Stimulated activated CD8-positive, alpha-beta memory T cell treated with anti-CD3 and anti-CD28 coated beads, Interleukin-7, amount 100 ng/mL, for 4 hours (primary cell): ENCODE measurements at regions not wholly inside any gene's neighbourhood (a gene's known extent, or its start where the extent isn't known, plus 50 kb on each side); places are given as distances from the start of the nearest gene placed in this dataset.
"Not testable (repeated sequence)": the region's sequence is repeated elsewhere in the genome, so short reads cannot be mapped to it uniquely, and the experiment has no call there.

ENCODE experiments used
- DNase-seq, 2 donors: peaks; one replicate each; pipeline ENCODE4 v3.0.0-alpha.2; 2020; ENCODE audit warnings: low read depth in 2 of 2

DNA sequence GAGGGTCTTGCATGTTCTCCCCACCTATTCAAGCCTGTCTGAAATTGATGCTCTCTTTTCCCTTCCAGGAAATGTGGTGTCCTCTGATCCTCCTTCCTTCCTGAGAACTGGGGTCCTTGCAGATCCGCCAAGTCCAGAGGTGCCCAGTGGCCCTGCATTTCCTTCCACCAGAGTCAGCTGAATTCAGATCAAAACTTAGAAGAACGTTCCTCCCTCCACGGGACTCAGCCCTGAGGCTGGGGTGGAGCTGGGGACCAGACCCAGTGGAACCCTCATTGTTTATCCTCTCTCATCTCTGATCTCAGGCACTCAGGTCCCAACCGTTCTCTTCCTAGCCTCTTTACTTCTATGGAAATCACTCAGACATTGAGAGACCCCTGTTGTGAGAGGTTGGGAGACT lies 477.3 kb downstream of the TSHZ3 start:
- DNase-seq: no peak

DNA sequence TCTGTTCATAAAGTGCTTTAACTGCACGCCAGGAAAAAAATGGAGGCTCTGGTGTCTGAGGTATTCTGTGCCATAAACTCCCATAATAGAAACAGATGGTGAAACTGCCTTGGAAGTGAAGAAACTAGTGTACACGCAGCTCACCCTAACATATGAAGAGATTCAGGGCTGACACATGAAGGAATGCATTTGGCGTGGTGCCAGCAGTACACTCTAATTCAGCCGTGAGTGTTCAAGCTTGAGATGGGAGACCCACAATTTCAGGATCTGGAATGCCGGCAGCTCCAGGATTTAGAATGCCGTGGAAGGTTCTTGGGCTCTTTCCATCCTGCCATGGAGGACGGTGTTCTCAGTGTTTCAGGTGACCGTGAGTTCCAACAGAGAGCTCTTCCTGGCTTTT lies 478.4 kb downstream of the TSHZ3 start:
- DNase-seq: no peak

DNA sequence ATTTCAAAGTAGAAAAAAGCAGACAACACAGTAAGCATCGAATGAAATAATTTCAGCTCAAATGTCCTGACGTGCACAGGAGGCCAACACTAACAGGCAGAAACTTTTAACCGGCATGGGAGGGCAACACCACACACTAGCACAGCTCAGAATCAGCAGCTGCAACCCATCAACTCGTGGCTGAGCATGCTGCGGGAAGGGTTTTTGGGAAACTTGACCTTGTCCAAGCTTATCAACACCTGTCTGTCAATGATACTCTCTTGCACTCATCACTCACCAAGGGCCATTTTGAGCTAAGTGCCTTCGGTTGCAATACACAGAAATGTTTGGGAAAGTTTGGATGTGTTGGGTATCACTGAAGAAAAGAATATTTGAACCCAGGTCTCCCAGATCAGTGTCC lies 483.7 kb downstream of the TSHZ3 start:
- DNase-seq: no peak

DNA sequence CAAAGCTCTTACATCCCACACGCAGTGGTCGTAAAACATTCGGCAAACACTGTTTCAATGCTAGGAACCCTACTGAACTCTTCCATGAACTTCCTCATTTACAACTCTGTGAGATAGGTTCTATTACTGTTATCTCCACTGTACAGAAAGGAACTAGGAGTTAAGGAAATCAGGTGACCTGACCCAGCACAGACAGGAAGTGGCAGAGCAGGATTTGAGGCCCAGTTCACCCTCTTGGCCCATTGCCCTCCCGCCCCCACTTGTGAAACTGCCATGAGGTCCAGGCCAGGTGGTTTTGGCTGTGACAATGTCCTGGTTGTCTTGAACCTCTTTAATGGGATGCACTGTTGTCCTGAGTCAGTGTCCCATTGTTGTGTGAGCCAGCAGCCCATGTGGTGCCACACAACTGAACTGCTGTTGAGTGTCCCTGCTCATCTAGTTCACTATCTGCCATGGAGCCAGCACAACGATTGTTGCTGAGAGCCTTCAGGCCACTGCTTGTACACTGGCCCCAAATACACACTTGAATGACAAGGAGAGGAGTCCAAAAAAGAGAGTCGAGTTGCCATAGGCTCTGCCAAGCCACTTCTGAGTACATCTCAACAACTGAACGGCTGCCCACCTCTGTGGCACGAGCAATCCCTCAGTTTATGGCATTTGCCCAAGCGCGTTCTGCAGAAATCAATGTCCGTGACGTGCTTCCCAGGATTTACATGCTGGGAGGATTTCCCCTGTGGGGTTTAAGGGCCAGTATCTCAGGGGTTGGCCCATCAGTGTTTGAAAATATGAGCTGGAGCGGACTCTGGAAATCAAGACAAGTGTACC lies 484.6 kb downstream of the TSHZ3 start:
- DNase-seq: no peak

DNA sequence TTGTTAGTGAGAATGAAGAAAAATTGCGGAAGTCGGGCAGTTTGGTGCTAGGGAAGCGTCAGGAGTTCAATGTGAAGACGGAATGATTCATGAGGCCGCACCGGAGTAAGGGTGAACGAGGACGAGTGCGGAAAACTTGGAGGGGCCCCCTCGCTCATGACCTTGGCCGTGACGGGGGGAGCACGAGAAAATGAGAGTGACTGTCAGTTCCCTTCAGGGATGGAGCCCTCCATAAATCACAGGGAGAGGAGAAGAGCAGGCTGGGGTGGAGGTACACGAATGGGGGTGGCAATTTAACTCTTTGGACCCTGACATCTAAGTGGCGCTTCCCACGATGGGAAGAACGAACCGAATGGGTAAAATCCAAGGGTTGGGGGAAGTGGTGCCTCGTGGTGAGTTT lies 486.4 kb downstream of the TSHZ3 start:
- no peak for DNase-seq

DNA sequence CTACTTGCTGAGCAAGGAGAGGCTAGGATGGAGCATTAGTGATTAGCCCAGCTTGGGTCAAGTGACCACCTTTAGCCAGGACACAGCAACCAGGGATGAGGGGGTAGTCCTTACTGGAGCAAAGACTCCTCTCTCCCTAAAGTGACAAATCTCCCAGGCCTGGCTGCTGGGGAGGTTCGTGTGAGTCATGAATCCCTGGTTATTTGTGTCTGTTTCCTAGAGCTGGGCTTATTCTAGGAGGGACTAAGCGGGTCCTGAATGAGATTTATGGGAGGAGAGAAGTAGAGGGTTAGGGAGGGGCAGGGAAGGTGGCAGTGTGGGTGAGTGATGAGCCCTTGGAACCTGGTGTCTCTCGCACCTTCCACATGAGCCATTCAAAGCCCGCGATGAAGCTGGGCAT lies 487.3 kb downstream of the TSHZ3 start:
- no peak for DNase-seq

DNA sequence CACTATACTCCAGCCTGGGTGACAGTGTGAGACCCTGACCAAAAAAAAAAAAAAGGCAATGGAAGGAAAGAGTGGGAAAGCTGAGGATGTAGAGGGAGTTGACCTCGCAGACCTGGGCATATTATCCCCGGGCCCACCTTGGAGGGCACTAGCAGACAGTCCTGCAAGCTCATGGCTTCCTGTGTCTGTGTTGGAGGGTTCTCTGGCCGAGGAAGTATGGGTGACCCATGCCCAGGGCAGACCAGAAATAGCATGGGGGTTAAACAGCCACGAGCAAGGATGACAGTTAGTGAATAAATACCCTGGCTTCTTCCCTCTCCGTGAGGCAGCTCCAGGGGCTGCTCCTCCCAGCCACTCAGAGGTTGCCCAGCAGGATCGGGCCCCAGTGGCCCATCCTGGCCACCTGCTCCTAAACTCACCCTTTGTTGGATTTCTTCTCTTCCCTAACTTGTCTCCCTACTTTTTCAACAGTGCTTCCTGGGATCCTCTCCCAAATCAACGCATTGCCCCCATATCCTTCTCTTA lies 485.8 kb downstream of the ZNF536 start:
- no peak for DNase-seq

DNA sequence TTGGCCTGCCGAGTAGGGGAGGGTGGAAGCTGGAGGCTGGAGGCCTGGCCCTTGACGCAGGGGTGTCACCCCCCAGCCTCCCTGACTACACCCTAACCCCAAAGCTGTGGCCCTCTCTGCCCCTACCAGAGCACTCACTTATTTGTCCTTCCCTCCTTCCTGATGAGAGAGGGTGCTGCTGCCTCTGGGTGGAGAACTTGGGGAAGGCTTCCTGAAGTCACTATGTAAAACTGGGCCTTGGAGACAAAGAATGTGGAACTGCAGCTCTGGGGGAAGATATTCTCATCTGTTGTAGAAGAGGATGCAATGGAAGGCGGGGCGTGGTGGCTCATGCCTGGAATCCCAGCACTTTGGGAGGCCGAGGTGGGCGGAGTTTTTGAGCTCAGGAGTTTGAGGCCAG lies 485.2 kb downstream of the ZNF536 start:
- DNase-seq: no peak

DNA sequence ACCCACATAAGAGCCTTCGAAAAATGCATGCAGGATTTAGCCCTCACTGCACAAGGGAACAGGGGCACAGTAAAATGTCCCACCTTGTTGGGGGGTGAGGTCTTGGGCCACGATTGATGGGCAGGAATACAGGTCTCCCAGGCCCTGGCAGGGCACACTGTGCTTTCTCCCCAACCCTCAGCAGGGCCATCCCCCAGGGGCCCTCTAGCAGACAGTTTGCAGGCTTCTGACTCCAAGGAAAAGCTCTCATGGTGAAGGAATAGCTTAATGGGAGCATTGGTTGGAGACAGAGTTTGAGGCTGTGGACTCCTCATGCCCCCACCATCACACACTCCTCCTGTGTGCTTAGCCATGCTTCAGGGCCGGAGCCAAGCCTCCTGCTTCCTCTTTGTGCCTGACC lies 484.6 kb downstream of the ZNF536 start:
- no peak for DNase-seq

DNA sequence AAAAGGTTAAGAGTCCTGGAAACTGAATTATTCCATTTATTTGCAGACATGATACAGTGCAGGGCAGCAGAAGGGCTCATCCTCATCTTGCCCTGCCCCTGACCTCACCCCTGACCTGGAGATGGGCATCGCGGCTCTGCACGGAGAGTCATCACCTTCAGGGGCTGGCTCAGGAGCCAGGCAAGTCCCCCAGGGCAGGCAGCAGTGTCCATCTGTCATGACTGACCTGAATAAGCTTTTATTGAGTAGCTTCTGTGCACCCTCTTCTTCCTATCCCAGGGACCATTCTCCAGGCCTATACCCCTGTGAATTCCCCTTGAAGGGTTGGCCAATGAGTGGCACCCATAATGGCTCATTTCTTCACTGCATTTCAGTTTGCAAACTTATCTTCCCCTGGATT lies 484.2 kb downstream of the ZNF536 start:
- DNase-seq: no peak

DNA sequence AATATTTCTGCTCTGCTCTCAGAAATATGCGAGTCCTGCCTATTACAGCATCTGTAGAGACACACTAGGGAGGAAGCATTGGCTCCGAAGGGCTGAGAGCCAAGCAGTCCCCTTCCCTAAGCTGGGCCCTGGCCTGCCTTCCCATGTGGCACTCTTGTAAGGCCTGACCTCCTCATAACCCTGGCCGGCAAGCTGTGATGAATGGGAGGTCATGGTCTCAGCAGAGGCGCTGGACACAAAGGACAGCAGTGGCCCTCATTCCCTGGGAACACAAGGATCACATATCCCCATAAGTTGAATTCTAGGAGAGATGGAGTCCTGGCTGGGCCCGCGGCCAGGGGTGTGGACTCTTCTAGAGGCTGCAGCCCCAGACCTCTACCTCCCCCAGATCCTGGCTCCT lies 483.3 kb downstream of the ZNF536 start:
- no peak for DNase-seq

DNA sequence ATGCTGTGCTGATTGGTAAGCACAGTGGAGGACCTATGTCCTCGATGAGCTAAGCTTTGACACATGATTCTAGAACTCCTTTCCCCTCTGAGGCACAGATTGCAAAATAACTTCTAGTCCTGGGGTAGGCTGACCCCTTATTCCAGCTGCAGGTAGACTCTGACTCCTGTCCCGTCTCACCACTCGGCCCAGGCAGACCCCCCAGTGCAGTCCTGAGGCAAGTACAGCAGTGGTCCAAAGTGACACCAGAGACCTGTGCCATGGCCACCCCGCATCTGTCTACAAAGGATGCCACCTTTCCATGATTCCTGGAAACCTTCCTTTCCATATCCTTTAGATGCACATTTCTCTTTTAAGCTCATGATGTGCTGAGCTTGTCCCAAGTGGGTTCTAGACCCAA lies 482.5 kb downstream of the ZNF536 start:
- DNase-seq: no peak

DNA sequence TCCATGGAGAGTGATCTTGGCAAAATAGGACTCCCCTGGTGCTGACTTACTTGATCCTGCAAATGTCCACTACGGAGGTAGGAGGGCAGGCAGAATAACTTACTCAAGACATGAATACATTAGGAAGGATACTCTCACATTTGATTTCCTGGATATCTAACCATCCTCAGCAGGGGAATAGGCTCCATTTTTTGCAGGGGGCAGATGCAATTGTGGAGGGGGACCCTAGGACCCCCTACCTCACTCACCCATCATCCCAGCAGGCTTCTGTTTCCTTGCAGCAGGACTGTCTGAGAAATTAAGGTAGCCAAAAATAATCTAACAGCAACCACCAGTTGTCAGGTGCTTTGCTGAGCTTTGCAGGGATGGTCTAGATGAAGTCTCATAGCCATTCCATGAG lies 482.0 kb downstream of the ZNF536 start:
- DNase-seq: no peak

DNA sequence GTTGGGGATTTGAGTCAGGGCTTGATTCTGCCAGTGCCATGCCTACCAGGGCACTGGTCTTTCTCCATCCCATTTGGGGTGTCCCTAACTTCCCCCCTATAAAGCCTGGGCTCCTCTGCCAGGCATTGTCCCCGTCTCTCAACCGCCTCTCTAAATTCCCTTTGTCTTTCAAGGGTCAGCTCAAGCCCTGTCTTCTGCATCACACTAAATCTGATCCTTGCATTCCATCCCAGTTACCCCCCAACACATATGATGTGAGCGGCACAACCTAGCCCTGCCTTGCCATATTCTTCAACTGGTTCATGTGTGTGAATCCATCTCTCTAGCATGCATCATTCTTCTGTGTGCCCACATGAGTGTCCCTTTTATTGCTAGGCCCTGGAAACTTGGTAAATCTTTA lies 480.9 kb downstream of the ZNF536 start:
- no peak for DNase-seq

DNA sequence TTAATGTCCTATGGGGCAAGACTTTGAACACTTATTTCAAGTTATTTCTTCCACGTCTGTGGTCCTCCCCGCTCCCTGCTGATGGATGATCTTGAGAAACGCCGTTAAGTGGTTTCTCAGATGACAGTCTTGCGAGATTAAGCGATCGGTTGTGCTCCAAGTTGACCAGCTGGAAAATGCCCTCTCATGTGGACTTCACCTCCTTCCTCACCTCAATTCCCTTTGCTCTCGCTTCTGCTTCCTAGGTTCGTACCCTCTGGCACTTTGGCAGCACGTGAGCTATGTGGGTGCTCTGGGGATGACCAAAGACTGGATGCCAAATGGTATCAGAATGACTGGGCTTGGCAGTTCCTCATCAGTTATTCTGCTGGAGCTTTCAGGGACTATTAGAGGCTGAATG lies 480.0 kb downstream of the ZNF536 start:
- DNase-seq: no peak

DNA sequence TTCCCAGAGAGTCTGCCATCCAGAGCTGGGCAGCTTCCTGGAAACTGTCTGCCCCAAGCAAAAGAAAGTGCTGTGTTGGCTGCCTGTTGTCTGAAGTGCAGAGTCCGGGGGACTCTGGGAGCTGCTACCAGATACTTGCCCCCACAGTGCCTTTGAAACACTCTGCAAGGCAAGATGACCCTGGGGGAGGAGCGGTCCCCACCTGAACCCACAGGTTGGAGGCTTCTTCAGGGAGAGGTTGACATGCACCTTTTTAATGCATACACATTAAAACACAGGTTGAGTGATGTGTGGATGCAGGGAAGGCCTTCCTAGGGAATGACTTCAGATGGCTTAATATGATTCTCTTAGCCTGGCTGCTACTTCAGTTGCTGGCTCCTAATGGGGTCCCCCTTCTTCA lies 479.5 kb downstream of the ZNF536 start:
- DNase-seq: no peak

DNA sequence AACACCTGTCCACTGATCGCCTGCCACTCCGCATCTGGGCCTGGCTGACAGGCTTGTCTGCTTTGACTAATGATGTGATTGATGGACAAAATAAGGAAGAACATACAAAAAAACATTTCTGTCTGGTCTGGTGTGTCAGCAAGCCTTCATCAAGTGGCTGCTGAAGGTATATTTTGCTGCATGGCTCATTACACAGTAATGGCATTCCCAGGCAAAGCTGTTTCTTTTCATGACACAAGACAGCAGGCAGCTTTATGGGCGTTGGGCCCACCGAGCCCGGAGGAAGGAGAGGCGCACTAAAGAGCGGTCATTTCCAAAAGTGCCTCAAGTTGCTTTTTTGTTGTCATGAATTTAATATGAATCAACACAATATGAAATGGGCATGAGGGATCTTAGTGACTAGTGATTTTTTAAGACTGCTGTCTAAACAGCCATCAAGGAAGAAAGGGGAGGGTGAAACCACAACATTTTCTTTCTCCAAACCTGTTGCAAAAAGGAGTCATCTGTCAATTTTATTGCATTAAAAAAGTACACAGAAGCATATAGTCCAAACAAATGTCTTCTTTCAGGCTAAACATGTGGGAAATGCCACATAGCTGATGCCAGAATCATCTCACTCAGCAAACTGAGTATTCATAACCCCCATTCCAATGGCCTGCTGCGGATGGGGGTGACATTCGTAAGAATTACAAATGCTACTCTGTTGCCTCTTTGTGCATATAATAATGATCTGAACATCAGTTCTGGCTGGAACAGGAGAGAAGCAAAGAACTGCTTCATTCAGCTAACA lies 476.6 kb downstream of the ZNF536 start:
- no peak for DNase-seq

DNA sequence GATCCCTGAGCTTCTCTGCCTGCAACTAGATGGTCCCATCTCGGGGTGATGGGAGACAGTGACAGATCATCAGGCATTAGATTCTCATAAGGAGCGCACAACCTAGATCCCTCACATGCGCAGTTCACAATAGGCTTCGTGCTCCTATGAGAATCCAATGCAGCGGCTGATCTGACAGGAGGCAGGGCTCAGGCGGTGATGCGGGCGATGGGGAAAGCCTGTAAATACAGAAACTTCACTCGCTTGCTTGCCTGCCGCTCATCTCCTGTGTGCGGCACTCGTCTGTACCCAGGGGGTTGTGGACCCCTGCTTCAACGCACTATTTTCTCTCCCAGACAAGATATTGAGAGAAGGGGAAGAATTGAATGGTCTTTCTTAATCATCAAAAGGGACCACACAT lies 473.9 kb downstream of the ZNF536 start:
- DNase-seq: no peak

DNA sequence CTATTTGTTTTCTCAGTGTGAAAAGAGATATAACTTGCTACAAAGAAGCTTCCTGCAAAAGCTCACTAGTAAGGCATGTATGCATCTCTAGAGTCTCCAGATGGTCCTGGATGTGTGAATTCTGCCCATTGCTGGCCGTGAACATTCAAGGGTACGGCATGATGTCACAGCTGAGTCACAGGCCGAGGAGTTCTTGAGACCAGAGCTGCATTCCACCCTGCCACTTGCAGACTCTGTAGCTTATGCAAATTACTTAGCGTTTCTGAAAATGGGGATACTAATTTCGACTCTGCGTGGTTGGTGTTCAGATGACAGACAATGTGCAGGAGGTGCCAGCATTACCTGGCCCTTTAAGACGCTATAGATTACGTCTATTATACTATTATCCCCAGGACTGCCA lies 470.7 kb downstream of the ZNF536 start:
- DNase-seq: no peak

DNA sequence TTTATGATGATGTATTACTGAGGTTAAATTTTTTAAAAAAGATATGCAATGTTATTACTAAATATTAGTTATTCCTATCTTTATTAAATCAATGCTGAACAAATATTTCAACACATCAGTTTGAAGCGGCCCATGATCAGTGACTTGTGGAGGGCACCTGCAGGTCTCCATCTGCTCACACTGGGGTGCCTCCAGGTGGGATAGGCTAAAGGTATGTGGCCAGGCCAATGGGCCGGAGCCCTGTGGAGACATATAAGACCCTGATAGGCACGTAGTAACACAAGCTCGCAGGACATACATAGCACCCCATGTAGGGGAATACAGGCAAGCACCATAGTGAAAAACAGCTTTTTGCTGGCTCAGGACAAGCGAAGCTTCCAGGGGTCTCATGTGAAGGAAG lies 469.8 kb downstream of the ZNF536 start:
- no peak for DNase-seq

DNA sequence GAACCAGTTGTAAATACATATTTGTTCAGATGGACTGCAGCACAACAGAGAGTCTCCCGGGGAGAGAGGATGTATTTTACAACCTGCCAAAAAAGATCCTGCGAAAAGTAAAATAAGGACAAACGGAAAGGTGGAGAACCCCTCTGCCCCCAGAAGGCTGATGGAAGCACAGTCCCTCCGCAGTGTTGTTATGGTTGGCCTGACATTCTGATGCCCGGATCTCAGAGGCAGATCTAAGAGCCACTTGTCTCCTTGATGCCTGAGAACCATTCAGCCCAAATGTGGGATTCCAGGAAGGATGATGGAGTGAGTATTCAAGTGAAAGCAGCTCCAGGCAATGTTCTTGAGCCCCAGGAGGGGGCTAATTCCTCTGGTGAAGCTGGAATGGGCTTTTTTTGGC lies 458.7 kb downstream of the ZNF536 start:
- no peak for DNase-seq

DNA sequence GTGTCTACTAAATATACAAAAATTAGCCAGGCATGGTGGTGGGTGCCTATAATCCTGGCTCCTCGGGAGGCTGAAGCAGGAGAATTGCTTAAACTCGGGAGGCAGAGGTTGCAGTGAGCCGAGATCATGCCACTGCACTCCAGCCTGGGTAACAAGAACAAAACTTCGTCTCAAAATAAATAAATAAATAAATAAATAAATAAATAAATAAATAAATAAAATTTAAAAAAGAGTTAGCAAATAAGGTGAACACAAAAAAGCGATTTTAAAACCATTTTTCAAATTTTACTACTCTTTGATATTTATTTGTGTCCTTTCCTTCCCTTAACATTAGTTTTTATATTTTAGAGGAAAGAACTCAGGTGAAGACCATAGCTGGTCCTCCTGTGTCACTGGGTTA lies 453.3 kb downstream of the ZNF536 start:
- not testable (repeated sequence) for DNase-seq

DNA sequence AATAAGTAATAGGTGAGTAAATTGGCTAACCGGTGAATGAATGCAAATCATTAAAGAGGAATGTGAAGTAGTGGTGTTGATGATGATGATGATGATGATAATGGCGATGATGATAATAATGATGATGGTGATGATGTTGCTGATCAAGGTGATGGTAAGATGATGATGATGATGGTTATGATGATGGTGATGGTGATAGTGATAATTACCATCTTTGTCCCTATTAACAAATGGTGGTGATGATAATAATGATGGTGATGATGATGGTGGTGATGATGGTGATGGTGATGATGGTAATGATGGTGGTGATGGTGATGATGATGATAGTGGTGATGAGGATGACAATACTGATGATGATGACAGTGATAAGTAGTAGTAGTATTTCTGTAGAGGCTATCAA lies 452.6 kb downstream of the ZNF536 start:
- no peak for DNase-seq
